ENCODE measurements at regions not wholly inside any gene's neighbourhood (a gene's known extent, or its start where the extent isn't known, plus 50 kb on each side); places are given as distances from the start of the nearest gene placed in this dataset.

- H3K9me3 Mint-ChIP-seq, result peaks cover 0 to 4% (median 2%) of the 10 kb centered on the region in 7 donors
- DNase-seq (no peak), ATAC-seq (ENCODE audit: low read depth in 2 of 2) (no peak)
- no peak overlapping the region for H3K27ac Mint-ChIP-seq
- H3K4me3 Mint-ChIP-seq, result no peak overlapping the region
- H3K4me1 Mint-ChIP-seq, result no peaks in the 10 kb centered on the region
- H3K36me3 Mint-ChIP-seq, result no peaks in the 10 kb centered on the region
- peaks cover 0 to 8% (median 5%) of the 10 kb centered on the region in 3 donors for H3K27me3 Mint-ChIP-seq
Measured at GRCh38 chr10:29007370-29007747, 281.5 kb upstream of the LYZL1 start.

- Mint-ChIP-seq H3K27me3 (peaks cover 0 to 8% (median 5%) of the 10 kb centered on the region in 3 donors), H3K9me3 (peaks cover 0 to 4% (median 2%) of the 10 kb centered on the region in 7 donors), H3K36me3 (no peaks in the 10 kb centered on the region), H3K27ac (no peak overlapping the region), H3K4me1 (no peaks in the 10 kb centered on the region), H3K4me3 (no peak overlapping the region)
- ATAC-seq (ENCODE audit: low read depth in 2 of 2) (no peak), DNase-seq (no peak)
Measured at GRCh38 chr10:29007748-29008610, 280.9 kb upstream of the LYZL1 start.

- no peak overlapping the region for H3K27ac Mint-ChIP-seq
- no peaks in the 10 kb centered on the region for H3K36me3 Mint-ChIP-seq
- no peak overlapping the region for H3K4me3 Mint-ChIP-seq
- ATAC-seq (ENCODE audit: low read depth in 2 of 2) (no peak), DNase-seq (no peak)
- peaks cover 0 to 8% (median 5%) of the 10 kb centered on the region in 3 donors for H3K27me3 Mint-ChIP-seq
- peaks cover 0 to 5% (median 2%) of the 10 kb centered on the region in 7 donors for H3K9me3 Mint-ChIP-seq
- H3K4me1 Mint-ChIP-seq, result no peaks in the 10 kb centered on the region
Measured at GRCh38 chr10:29009464-29009863, 279.4 kb upstream of the LYZL1 start.

GRCh38 chr10:29011516-29011915 is 277.4 kb upstream of the LYZL1 start:
- no peak overlapping the region for H3K4me3 Mint-ChIP-seq
- H3K27ac Mint-ChIP-seq, result no peak overlapping the region
- peaks cover 0 to 5% (median 3%) of the 10 kb centered on the region in 7 donors for H3K9me3 Mint-ChIP-seq
- peaks cover 0 to 11% (median 8%) of the 10 kb centered on the region in 3 donors for H3K27me3 Mint-ChIP-seq
- ATAC-seq (ENCODE audit: low read depth in 2 of 2) (no peak), DNase-seq (no peak)
- H3K36me3 Mint-ChIP-seq, result no peaks in the 10 kb centered on the region
- no peaks in the 10 kb centered on the region for H3K4me1 Mint-ChIP-seq

GRCh38 chr10:29012926-29013554 is 275.8 kb upstream of the LYZL1 start:
- DNase-seq, result no peak
- H3K4me3 Mint-ChIP-seq, result no peak overlapping the region
- no peak for ATAC-seq (ENCODE audit: low read depth in 2 of 2)
- H3K4me1 Mint-ChIP-seq, result no peaks in the 10 kb centered on the region
- H3K36me3 Mint-ChIP-seq, result no peaks in the 10 kb centered on the region
- peaks cover 0 to 11% (median 8%) of the 10 kb centered on the region in 3 donors for H3K27me3 Mint-ChIP-seq
- H3K9me3 Mint-ChIP-seq, result peaks cover 0 to 4% (median 3%) of the 10 kb centered on the region in 7 donors
- no peak overlapping the region for H3K27ac Mint-ChIP-seq

- DNase-seq, result no peak
- Mint-ChIP-seq H3K27ac (no peak overlapping the region), H3K27me3 (peaks cover 0 to 4% (median 0%) of the 10 kb centered on the region in 3 donors), H3K9me3 (peaks cover 0 to 5% (median 0%) of the 10 kb centered on the region in 7 donors), H3K4me3 (no peak overlapping the region), H3K4me1 (no peaks in the 10 kb centered on the region), H3K36me3 (no peaks in the 10 kb centered on the region)
- ATAC-seq (ENCODE audit: low read depth in 2 of 2), result no peak
Measured at GRCh38 chr10:29021591-29021990, 267.3 kb upstream of the LYZL1 start.

- H3K4me1 Mint-ChIP-seq, result no peaks in the 10 kb centered on the region
- no peaks in the 10 kb centered on the region for H3K36me3 Mint-ChIP-seq
- H3K4me3 Mint-ChIP-seq, result peak overlapping the region in 1 of 8 donors; percentile 42
- peaks cover 0 to 5% (median 0%) of the 10 kb centered on the region in 7 donors for H3K9me3 Mint-ChIP-seq
- peaks cover 0 to 4% (median 0%) of the 10 kb centered on the region in 3 donors for H3K27me3 Mint-ChIP-seq
- H3K27ac Mint-ChIP-seq, result no peak overlapping the region
- ATAC-seq (ENCODE audit: low read depth in 2 of 2) (no peak), DNase-seq (no peak)
Measured at GRCh38 chr10:29022513-29022912, 266.4 kb upstream of the LYZL1 start.

- DNase-seq (no peak), ATAC-seq (ENCODE audit: low read depth in 2 of 2) (no peak)
- Mint-ChIP-seq H3K4me1 (no peaks in the 10 kb centered on the region), H3K27ac (no peak overlapping the region), H3K4me3 (no peak overlapping the region), H3K9me3 (peaks cover 0 to 6% (median 0%) of the 10 kb centered on the region in 7 donors), H3K36me3 (no peaks in the 10 kb centered on the region), H3K27me3 (peaks cover 0 to 4% (median 0%) of the 10 kb centered on the region in 3 donors)
Measured at GRCh38 chr10:29023678-29024077, 265.2 kb upstream of the LYZL1 start.

- Mint-ChIP-seq H3K27me3 (peaks cover 0 to 6% (median 0%) of the 10 kb centered on the region in 3 donors), H3K9me3 (peaks cover 0 to 4% (median 0%) of the 10 kb centered on the region in 7 donors), H3K4me3 (no peak overlapping the region), H3K36me3 (no peaks in the 10 kb centered on the region), H3K4me1 (no peaks in the 10 kb centered on the region), H3K27ac (no peak overlapping the region)
- DNase-seq, result no peak
- no peak for ATAC-seq (ENCODE audit: low read depth in 2 of 2)
Measured at GRCh38 chr10:29026065-29026797, 262.6 kb upstream of the LYZL1 start.

GRCh38 chr10:29026802-29027580 is 261.9 kb upstream of the LYZL1 start:
- ATAC-seq (ENCODE audit: low read depth in 2 of 2), result no peak
- Mint-ChIP-seq H3K27me3 (peaks cover 0 to 6% (median 0%) of the 10 kb centered on the region in 3 donors), H3K9me3 (peaks cover 0 to 4% (median 0%) of the 10 kb centered on the region in 7 donors), H3K36me3 (no peaks in the 10 kb centered on the region), H3K4me1 (no peaks in the 10 kb centered on the region), H3K27ac (no peak overlapping the region), H3K4me3 (no peak overlapping the region)
- DNase-seq, result no peak

- peaks cover 0 to 3% (median 0%) of the 10 kb centered on the region in 7 donors for H3K9me3 Mint-ChIP-seq
- no peaks in the 10 kb centered on the region for H3K36me3 Mint-ChIP-seq
- H3K27me3 Mint-ChIP-seq, result peaks cover 0 to 6% (median 0%) of the 10 kb centered on the region in 3 donors
- no peak overlapping the region for H3K4me3 Mint-ChIP-seq
- H3K27ac Mint-ChIP-seq, result no peak overlapping the region
- no peak for ATAC-seq (ENCODE audit: low read depth in 2 of 2)
- no peaks in the 10 kb centered on the region for H3K4me1 Mint-ChIP-seq
- DNase-seq, result no peak
Measured at GRCh38 chr10:29028486-29028885, 260.4 kb upstream of the LYZL1 start.

- DNase-seq, result no peak
- ATAC-seq (ENCODE audit: low read depth in 2 of 2), result no peak
- Mint-ChIP-seq H3K27ac (no peak overlapping the region), H3K9me3 (peaks cover 0 to 2% (median 1%) of the 10 kb centered on the region in 7 donors), H3K27me3 (peaks cover 0 to 6% (median 0%) of the 10 kb centered on the region in 3 donors), H3K4me1 (no peaks in the 10 kb centered on the region), H3K4me3 (no peak overlapping the region), H3K36me3 (no peaks in the 10 kb centered on the region)
Measured at GRCh38 chr10:29030900-29031299, 258.0 kb upstream of the LYZL1 start.

- ATAC-seq (ENCODE audit: low read depth in 2 of 2) (no peak), DNase-seq (no peak)
- Mint-ChIP-seq H3K9me3 (peaks cover 0 to 3% (median 1%) of the 10 kb centered on the region in 7 donors), H3K27ac (no peak overlapping the region), H3K27me3 (peaks cover 0 to 6% (median 0%) of the 10 kb centered on the region in 3 donors), H3K4me3 (no peak overlapping the region), H3K36me3 (no peaks in the 10 kb centered on the region), H3K4me1 (no peaks in the 10 kb centered on the region)
Measured at GRCh38 chr10:29032169-29032568, 256.7 kb upstream of the LYZL1 start.

All from naive B cell (primary cell).